ENCODE measurements at regions not wholly inside any gene's neighbourhood (a gene's known extent, or its start where the extent isn't known, plus 50 kb on each side); places are given as distances from the start of the nearest gene placed in this dataset.

DNA sequence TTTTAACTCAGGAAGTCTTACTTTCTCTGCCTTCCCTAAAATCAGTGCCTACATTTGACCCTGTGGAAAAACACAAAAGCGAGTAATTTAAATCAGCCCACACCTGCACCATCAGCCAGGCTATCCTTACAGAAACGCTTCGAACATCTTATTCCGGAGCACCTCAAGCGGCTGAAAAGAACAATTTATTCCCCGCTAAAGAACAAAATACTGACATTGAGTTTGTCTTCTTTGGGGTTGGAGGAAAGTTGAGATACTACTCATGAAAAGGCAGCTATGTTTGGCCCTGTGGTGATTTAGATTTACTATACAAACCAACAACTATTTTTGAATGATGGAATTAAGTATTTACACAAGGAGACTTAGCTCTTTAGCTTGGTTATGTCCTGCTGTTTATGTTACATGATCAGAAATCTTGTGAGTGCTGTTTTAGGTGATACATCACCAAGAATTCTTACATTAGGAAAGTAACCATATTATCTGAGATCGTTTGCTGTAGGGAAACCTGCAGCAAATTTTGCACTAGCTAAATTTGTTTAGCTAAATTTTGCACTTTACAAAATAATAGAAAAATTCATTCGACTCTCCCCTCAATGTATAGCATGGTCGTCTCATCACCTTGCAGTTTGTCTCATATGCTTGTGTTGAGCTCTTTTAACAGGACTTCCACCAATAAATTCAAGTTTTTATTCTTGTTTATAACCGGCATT, 158.8 kb upstream of the SIX2 start:
- DNase-seq (ENCODE audit: extremely low read depth, low read depth) = no peak
- TF ChIP-seq, protein P1, sequence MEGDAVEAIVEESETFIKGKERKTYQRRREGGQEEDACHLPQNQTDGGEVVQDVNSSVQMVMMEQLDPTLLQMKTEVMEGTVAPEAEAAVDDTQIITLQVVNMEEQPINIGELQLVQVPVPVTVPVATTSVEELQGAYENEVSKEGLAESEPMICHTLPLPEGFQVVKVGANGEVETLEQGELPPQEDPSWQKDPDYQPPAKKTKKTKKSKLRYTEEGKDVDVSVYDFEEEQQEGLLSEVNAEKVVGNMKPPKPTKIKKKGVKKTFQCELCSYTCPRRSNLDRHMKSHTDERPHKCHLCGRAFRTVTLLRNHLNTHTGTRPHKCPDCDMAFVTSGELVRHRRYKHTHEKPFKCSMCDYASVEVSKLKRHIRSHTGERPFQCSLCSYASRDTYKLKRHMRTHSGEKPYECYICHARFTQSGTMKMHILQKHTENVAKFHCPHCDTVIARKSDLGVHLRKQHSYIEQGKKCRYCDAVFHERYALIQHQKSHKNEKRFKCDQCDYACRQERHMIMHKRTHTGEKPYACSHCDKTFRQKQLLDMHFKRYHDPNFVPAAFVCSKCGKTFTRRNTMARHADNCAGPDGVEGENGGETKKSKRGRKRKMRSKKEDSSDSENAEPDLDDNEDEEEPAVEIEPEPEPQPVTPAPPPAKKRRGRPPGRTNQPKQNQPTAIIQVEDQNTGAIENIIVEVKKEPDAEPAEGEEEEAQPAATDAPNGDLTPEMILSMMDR (IDR thresholded peaks at IDR 0.05; ENCODE audit: low read depth, low read length) = no peak

DNA sequence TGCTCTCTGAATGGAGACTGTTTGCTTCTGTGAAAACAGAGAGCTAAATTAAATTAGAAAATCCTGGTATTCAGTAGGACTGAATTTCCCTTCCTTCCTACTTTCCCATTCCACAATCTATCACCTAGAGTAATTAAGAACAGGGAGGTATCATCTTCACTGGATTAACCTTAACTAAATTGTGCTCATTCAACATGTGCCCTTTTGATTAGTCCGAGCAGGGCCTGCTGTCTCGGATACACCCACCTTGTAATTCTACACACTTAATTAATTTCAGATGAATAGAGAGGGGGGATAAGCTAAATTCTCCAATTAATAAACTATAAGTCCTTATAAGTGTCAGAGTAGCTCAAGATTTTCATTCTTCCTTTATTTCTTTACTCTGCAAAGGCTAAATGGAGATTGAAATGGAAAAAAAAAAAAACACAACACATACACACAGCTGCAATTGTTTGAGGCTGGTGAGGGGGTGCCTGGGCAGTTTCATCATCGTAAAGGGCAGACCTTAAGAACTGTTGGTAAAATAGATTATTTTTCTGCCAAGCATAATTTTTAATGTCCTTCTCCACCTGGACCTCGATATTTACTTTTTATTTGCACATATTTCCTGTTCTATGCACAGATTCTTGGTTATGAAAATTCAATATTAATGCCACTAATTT, 157.1 kb upstream of the SIX2 start:
- no peak for DNase-seq (ENCODE audit: extremely low read depth, low read depth)
- TF ChIP-seq, protein P1 (IDR thresholded peaks at IDR 0.05; ENCODE audit: low read depth, low read length) = no peak

DNA sequence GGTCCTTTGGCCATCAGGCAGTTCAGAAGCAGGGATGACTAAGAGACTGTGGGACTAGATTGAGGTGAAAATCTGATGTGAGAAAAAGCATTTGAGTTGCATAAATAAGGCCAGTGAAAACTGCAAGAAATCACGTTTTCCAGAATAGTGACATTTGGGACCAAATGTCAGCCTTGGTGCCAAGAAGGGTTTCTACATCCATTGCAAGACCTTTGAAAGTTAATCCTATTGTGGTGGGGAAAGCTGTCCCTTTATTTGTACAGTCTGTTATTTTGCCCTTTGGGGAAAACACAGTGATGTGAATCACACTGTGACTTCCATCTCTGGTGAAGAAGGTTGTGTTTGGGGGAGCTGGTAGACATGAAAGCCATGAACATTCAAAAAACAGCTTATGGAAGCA, 153.5 kb upstream of the SIX2 start:
- DNase-seq (ENCODE audit: extremely low read depth, low read depth) = no peak

GRCh38 chr2:45156605-45157004, 147.4 kb upstream of the SIX2 start:
- TF ChIP-seq, protein P1 (IDR thresholded peaks at IDR 0.05; ENCODE audit: low read depth, low read length) = no peak
- no peak for DNase-seq (ENCODE audit: extremely low read depth, low read depth)

More for the DNA sequence above, 153.5 kb upstream of the SIX2 start:
- TF ChIP-seq, protein P1 (IDR thresholded peaks at IDR 0.05; ENCODE audit: low read depth, low read length) = no peak

DNA sequence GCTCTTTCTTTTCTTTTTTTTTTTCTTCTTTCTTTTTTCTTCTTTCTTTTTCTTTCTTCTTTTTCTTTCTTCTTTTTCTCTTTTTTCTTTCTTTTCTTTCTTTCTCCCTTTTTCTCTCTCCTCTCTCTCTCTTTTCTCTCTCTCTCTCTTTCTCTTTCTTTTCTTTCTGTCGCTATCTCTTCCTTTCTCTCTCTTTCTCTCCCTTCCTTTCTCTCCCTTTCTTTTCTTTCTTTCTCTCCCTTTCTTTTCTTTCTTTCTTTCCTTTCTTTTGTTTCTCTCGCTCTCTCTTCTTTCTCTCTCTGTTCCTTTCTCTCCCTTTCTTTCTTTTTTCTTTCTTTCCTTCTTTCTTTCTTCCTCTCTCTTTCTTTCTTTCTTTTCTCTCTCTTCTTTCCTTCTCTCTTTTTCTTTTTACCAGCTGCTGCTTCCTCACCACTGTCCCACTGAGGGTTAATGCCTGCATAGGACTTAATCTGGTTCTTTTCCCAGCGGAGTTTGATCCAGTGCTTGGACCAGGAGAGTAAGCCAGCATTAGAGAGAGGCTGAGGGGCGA, 145.4 kb upstream of the SIX2 start:
- no peak for DNase-seq (ENCODE audit: extremely low read depth, low read depth)
- TF ChIP-seq, protein P1 (IDR thresholded peaks at IDR 0.05; ENCODE audit: low read depth, low read length) = no peak

DNA sequence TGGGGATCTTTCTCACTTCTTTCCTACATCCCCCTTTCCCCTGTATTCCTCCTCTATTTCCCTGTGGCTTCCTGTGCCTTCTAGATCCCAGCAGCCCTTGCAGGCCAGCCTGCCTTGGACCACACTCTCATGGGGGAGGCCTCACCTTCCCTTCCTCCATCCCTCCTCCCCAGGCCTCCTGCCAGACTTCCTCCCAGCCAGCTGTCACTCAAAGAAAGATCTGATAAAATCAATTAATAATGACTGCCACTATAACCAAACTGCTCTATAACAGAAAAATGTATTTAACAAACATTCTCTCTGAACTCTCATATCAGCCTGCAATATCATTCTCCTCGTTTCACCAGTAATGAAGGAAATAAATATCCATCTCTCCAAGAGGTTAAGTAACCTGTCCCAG, 144.9 kb upstream of the SIX2 start:
- TF ChIP-seq, protein P1 (IDR thresholded peaks at IDR 0.05; ENCODE audit: low read depth, low read length) = no peak
- DNase-seq (ENCODE audit: extremely low read depth, low read depth) = no peak

DNA sequence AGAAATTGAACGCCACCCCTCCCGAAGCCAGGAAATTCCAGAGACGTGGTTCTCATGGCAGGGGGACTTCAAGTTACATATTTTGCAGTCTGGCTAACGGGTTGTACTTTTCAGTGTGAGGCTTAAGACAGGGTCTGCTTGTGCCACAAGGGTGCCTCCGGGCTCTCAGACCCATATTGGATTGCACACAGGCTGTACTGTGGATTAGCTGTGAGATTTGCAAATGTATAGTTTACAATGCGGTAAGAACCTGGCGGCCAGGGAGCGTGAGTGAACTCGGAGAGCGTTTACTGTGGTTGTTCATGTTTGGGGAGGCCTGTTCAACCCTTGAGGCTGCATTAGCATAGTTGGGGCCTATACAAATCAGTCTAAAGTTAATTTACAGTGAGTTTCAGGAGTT, 143.9 kb upstream of the SIX2 start:
- no peak for DNase-seq (ENCODE audit: extremely low read depth, low read depth)
- TF ChIP-seq, protein P1 (IDR thresholded peaks at IDR 0.05; ENCODE audit: low read depth, low read length) = no peak
